Left ventricle myocardium inferior (tissue), 1 donor: ENCODE measurements at regions not wholly inside any gene's neighbourhood (a gene's known extent, or its start where the extent isn't known, plus 50 kb on each side); places are given as distances from the start of the nearest gene placed in this dataset.

Source experiments
- DNase-seq: peaks from one replicate; pipeline ENCODE4 v3.0.0-alpha.2; 2020
- H3K27ac ChIP-seq: fragments of 200-600 bp; replicated peaks from 2 replicates; pipeline ENCODE4 v1.8.0; 2021
- H3K27me3 ChIP-seq: fragments of 200-600 bp; 2 replicates; pipeline ENCODE4 v1.8.0; 2021; ENCODE audit warnings: low read depth
- H3K36me3 ChIP-seq: fragments of 200-600 bp; 2 replicates; pipeline ENCODE4 v1.8.0; 2021
- H3K4me1 ChIP-seq: fragments of 200-600 bp; 2 replicates; pipeline ENCODE4 v1.8.0; 2021
- H3K4me3 ChIP-seq: fragments of 200-600 bp; 2 replicates; pipeline ENCODE4 v1.8.0; 2021; ENCODE audit warnings: mild to moderate bottlenecking, moderate library complexity
- H3K9me3 ChIP-seq: fragments of 200-600 bp; replicated peaks from 2 replicates; pipeline ENCODE4 v1.8.0; 2021
- CTCF ChIP-seq: fragments of 200-600 bp; IDR thresholded peaks from 2 replicates; pipeline ENCODE4 v1.8.0; 2021; ENCODE audit warnings: antibody characterized with exemption, mild to moderate bottlenecking, borderline replicate concordance
- intact Hi-C: fragments of 100-400 bp; cut with micrococcal nuclease; formaldehyde crosslinking; loops from one replicate; pipeline ENCODE4 v1.11.0; 2022
- donor health status: DM: no; HTN: yes; CAD: no; lungs with severe emphysema.

GRCh38 chr9:104339692-104340091, 164.4 kb upstream of the OR13F1 start:
- TF ChIP-seq CTCF, result no peak
- no peak for DNase-seq
- Histone ChIP-seq H3K4me1 (no peaks in the 10 kb centered on the region), H3K27me3 (no peaks in the 10 kb centered on the region), H3K9me3 (peaks cover 10% of the 10 kb centered on the region), H3K4me3 (no peak overlapping the region), H3K36me3 (no peaks in the 10 kb centered on the region), H3K27ac (no peak overlapping the region)
- intact Hi-C loops, result no loop called here

GRCh38 chr9:104342552-104342951, 161.5 kb upstream of the OR13F1 start:
- TF ChIP-seq CTCF, result no peak
- Histone ChIP-seq H3K27ac (no peak overlapping the region), H3K9me3 (no peaks in the 10 kb centered on the region), H3K4me3 (no peak overlapping the region), H3K27me3 (no peaks in the 10 kb centered on the region), H3K4me1 (no peaks in the 10 kb centered on the region), H3K36me3 (no peaks in the 10 kb centered on the region)
- intact Hi-C loops, result no loop called here
- DNase-seq, result no peak

- intact Hi-C loops, result no loop called here
- no peaks in the 10 kb centered on the region for H3K27me3 ChIP-seq
- H3K4me1 ChIP-seq, result no peaks in the 10 kb centered on the region
- H3K4me3 ChIP-seq, result no peak overlapping the region
- no peaks in the 10 kb centered on the region for H3K9me3 ChIP-seq
- TF ChIP-seq CTCF, result no peak
- no peak for DNase-seq
- no peak overlapping the region for H3K27ac ChIP-seq
- H3K36me3 ChIP-seq, result no peaks in the 10 kb centered on the region
These were observed 159.0 kb upstream of the OR13F1 start for GRCh38 chr9:104345061-104345460.

GRCh38 chr9:104350541-104350940, 153.5 kb upstream of the OR13F1 start:
- no peak overlapping the region for H3K27ac ChIP-seq
- no peaks in the 10 kb centered on the region for H3K27me3 ChIP-seq
- DNase-seq, result no peak
- no peaks in the 10 kb centered on the region for H3K4me1 ChIP-seq
- intact Hi-C loops, result no loop called here
- no peak overlapping the region for H3K4me3 ChIP-seq
- no peak for TF ChIP-seq CTCF
- H3K9me3 ChIP-seq, result no peaks in the 10 kb centered on the region
- H3K36me3 ChIP-seq, result no peaks in the 10 kb centered on the region

- no peaks in the 10 kb centered on the region for H3K36me3 ChIP-seq
- no peak overlapping the region for H3K27ac ChIP-seq
- H3K4me1 ChIP-seq, result no peaks in the 10 kb centered on the region
- DNase-seq, result no peak
- TF ChIP-seq CTCF, result no peak
- intact Hi-C loops, result no loop called here
- no peaks in the 10 kb centered on the region for H3K27me3 ChIP-seq
- H3K4me3 ChIP-seq, result no peak overlapping the region
- no peaks in the 10 kb centered on the region for H3K9me3 ChIP-seq
These were observed 152.3 kb upstream of the OR13F1 start for GRCh38 chr9:104351726-104352125.

- TF ChIP-seq CTCF, result no peak
- intact Hi-C loops, result no loop called here
- Histone ChIP-seq H3K36me3 (no peaks in the 10 kb centered on the region), H3K9me3 (no peaks in the 10 kb centered on the region), H3K27ac (no peak overlapping the region), H3K4me3 (no peak overlapping the region), H3K4me1 (no peaks in the 10 kb centered on the region), H3K27me3 (no peaks in the 10 kb centered on the region)
- DNase-seq, result no peak
These were observed 142.9 kb upstream of the OR13F1 start for GRCh38 chr9:104361207-104361606.
